Gastroesophageal sphincter (tissue), 4 donors: ENCODE measurements at regions not wholly inside any gene's neighbourhood (a gene's known extent, or its start where the extent isn't known, plus 50 kb on each side); places are given as distances from the start of the nearest gene placed in this dataset.

Source experiments
- ATAC-seq: fragments of 150-250 bp; one replicate; pipeline ENCODE4 v1.9.1; 2016; ENCODE audit warnings: mild to moderate bottlenecking, moderate library complexity
- H3K27ac ChIP-seq, 4 donors: fragments of 200-600 bp; sonication (generic) in 3 of 4; 1 replicate in 3 of 4; 2 replicates in 1 of 4; pipeline ENCODE4 v1.5.1; 2016 to 2019
- H3K27me3 ChIP-seq: fragments of 200-600 bp; sonication (generic); one replicate; pipeline ENCODE4 v1.5.1; 2019
- H3K36me3 ChIP-seq, 2 donors: fragments of 200-600 bp; sonication (generic); one replicate each; pipeline ENCODE4 v1.5.1; 2019; ENCODE audit warnings: control low read depth in 1 of 2
- H3K4me1 ChIP-seq, 3 donors: fragments of 200-600 bp; sonication (generic); 1 replicate in 2 of 3; 2 replicates in 1 of 3; pipeline ENCODE4 v1.5.1; 2016 to 2019; ENCODE audit warnings: control low read depth in 2 of 3
- H3K4me3 ChIP-seq, 2 donors: fragments of 200-600 bp; sonication (generic); one replicate each; pipeline ENCODE4 v1.5.1; 2019; ENCODE audit warnings: mild to moderate bottlenecking in 1 of 2, moderate library complexity in 1 of 2
- H3K9me3 ChIP-seq, 3 donors: fragments of 200-600 bp; sonication (generic); one replicate each; pipeline ENCODE4 v1.5.1; 2017 to 2019; ENCODE audit warnings: control low read depth in 2 of 3
- EP300 ChIP-seq: sonication (generic); formaldehyde crosslinking; IDR thresholded peaks from one replicate; pipeline ENCODE4 v1.6.1; 2017; ENCODE audit warnings: antibody characterized with exemption, mild to moderate bottlenecking
- POLR2A ChIP-seq, 2 donors: fragments of 450-650 bp; IDR thresholded peaks; one replicate each; pipeline ENCODE4 v1.6.1; 2017; ENCODE audit warnings: antibody characterized with exemption in 2 of 2, mild to moderate bottlenecking in 2 of 2, moderate library complexity in 1 of 2
- POLR2AphosphoS5 ChIP-seq: sonication (generic); formaldehyde crosslinking; IDR thresholded peaks from one replicate; pipeline ENCODE4 v1.6.1; 2017; ENCODE audit warnings: antibody characterized with exemption
- WGBS, 2 donors: methylation state at CpG; one replicate each; pipeline ENCODE4 v1.1.5; 2018; ENCODE audit warnings: low coverage in 1 of 2; 5-methylcytosine and 5-hydroxymethylcytosine counted together
- TF ChIP-seq, protein P1 (sequence below), 4 experiments: fragments of 200-600 bp in 2 of 4; fragments of 450-650 bp in 2 of 4; sonication (generic) in 1 of 4; IDR thresholded peaks; one replicate each; pipeline ENCODE4 v1.5.1; 2017 to 2019; ENCODE audit warnings: antibody characterized with exemption in 4 of 4, mild to moderate bottlenecking in 2 of 4, moderate library complexity in 2 of 4

DNA sequence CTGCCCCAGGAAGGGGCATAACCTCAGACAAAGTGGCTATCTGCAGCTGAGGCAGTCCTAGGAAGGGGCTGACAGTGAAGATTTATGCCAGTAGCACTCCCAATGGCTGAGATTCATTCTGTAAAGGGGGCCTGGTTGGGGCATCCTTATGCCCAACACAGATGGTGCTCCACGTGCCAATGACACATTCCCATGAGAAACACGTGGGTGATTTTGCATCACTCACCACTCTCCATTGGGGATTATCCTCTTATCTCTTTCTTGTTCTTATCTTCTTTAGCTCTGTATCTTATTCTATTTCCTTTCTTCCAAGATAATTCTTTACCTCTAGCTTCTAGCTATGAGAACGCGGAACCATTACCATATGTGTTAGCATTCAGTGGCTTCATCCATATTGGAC, 194.0 kb upstream of the TUT7 start:
- WGBS, 2 donors = 91 to 97% methylated on average over 4 of the region's 4 CpGs
- no peak overlapping the region for H3K27ac ChIP-seq

GRCh38 chr9:86547571-86547970, 193.4 kb upstream of the TUT7 start:
- no peak for ATAC-seq
- Histone ChIP-seq H3K36me3 (no peaks in the 10 kb centered on the region), H3K27ac (no peak overlapping the region)

More for the DNA sequence above, 194.0 kb upstream of the TUT7 start:
- Histone ChIP-seq H3K4me1 (no peaks in the 10 kb centered on the region), H3K36me3 (no peaks in the 10 kb centered on the region), H3K27me3 (no peaks in the 10 kb centered on the region), H3K4me3 (no peak overlapping the region), H3K9me3 (no peaks in the 10 kb centered on the region)
- ATAC-seq = no peak
- TF ChIP-seq EP300 (no peak), POLR2AphosphoS5 (no peak), POLR2A (IDR thresholded peaks at IDR 0.05) (no peak)
- TF ChIP-seq, protein P1, sequence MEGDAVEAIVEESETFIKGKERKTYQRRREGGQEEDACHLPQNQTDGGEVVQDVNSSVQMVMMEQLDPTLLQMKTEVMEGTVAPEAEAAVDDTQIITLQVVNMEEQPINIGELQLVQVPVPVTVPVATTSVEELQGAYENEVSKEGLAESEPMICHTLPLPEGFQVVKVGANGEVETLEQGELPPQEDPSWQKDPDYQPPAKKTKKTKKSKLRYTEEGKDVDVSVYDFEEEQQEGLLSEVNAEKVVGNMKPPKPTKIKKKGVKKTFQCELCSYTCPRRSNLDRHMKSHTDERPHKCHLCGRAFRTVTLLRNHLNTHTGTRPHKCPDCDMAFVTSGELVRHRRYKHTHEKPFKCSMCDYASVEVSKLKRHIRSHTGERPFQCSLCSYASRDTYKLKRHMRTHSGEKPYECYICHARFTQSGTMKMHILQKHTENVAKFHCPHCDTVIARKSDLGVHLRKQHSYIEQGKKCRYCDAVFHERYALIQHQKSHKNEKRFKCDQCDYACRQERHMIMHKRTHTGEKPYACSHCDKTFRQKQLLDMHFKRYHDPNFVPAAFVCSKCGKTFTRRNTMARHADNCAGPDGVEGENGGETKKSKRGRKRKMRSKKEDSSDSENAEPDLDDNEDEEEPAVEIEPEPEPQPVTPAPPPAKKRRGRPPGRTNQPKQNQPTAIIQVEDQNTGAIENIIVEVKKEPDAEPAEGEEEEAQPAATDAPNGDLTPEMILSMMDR (IDR thresholded peaks at IDR 0.05) = no peak

GRCh38 chr9:86546712-86547111, 192.5 kb upstream of the TUT7 start:
- H3K9me3 ChIP-seq = no peaks in the 10 kb centered on the region
- WGBS, 2 donors = 76 to 79% methylated on average over 3 to 5 of the region's 5 CpGs
- ATAC-seq = peak; percentile 25

More at GRCh38 chr9:86547571-86547970, 193.4 kb upstream of the TUT7 start:
- H3K4me1 ChIP-seq = no peaks in the 10 kb centered on the region
- H3K4me3 ChIP-seq = no peak overlapping the region
- no peaks in the 10 kb centered on the region for H3K27me3 ChIP-seq
- no peak for TF ChIP-seq POLR2A (IDR thresholded peaks at IDR 0.05)
- no peak for TF ChIP-seq EP300
- TF ChIP-seq, protein P1 (IDR thresholded peaks at IDR 0.05) = no peak
- no peak for TF ChIP-seq POLR2AphosphoS5
- H3K9me3 ChIP-seq = no peaks in the 10 kb centered on the region

DNA sequence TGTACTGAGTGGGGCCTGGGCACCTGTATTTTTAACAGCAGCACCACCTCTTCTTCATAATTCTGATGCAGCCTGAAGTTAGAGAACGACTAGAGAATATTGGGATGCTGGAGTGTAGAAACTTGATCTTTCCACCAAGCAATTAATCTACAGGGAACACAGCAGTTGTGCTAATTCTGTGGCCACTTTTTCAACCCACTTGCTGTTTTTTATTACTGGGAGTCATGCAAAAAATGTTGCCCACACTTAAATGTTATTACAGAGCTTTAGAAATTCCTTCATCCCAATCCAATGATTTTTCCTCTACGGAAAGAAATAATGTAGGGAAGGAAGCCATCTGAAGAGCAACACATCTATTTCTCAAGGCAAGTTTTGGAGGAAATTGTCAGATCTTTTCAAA, 190.9 kb upstream of the TUT7 start:
- no peak overlapping the region for H3K27ac ChIP-seq
- ATAC-seq = no peak
- 35 to 56% methylated on average over 1 to 2 of the region's 2 CpGs for WGBS, 2 donors
- no peaks in the 10 kb centered on the region for H3K4me1 ChIP-seq
- H3K9me3 ChIP-seq = no peaks in the 10 kb centered on the region
- no peak overlapping the region for H3K4me3 ChIP-seq
- no peaks in the 10 kb centered on the region for H3K27me3 ChIP-seq
- H3K36me3 ChIP-seq = no peaks in the 10 kb centered on the region
- no peak for TF ChIP-seq POLR2AphosphoS5
- no peak for TF ChIP-seq POLR2A (IDR thresholded peaks at IDR 0.05)
- TF ChIP-seq EP300 = no peak
- TF ChIP-seq, protein P1 (IDR thresholded peaks at IDR 0.05) = no peak

More at GRCh38 chr9:86546712-86547111, 192.5 kb upstream of the TUT7 start:
- Histone ChIP-seq H3K27ac (no peak overlapping the region), H3K4me3 (no peak overlapping the region), H3K27me3 (no peaks in the 10 kb centered on the region), H3K36me3 (no peaks in the 10 kb centered on the region), H3K4me1 (no peaks in the 10 kb centered on the region)
- no peak for TF ChIP-seq EP300
- TF ChIP-seq, protein P1 (IDR thresholded peaks at IDR 0.05) = no peak
- TF ChIP-seq POLR2A (IDR thresholded peaks at IDR 0.05) = no peak
- TF ChIP-seq POLR2AphosphoS5 = no peak

GRCh38 chr9:86541014-86541570, 186.9 kb upstream of the TUT7 start:
- Histone ChIP-seq H3K27ac (no peak overlapping the region), H3K36me3 (no peaks in the 10 kb centered on the region), H3K27me3 (no peaks in the 10 kb centered on the region), H3K4me3 (no peak overlapping the region), H3K4me1 (no peaks in the 10 kb centered on the region), H3K9me3 (peaks cover 0 to 6% (median 0%) of the 10 kb centered on the region in 3 donors)
- WGBS, 2 donors = 16 to 18% methylated on average over 2 of the region's 2 CpGs
- ATAC-seq = no peak
- TF ChIP-seq POLR2A (IDR thresholded peaks at IDR 0.05) = no peak
- TF ChIP-seq, protein P1 (IDR thresholded peaks at IDR 0.05) = no peak
- TF ChIP-seq EP300 = no peak
- TF ChIP-seq POLR2AphosphoS5 = no peak
